ENCODE measurements at regions not wholly inside any gene's neighbourhood (a gene's known extent, or its start where the extent isn't known, plus 50 kb on each side); places are given as distances from the start of the nearest gene placed in this dataset.
"Not testable (repeated sequence)": the region's sequence is repeated elsewhere in the genome, so short reads cannot be mapped to it uniquely, and the experiment has no call there.

GRCh38 chr2:52365946-52366345 lies 1334.0 kb upstream of the NRXN1 start:
- Histone ChIP-seq H3K4me1 (ENCODE audit: control insufficient read depth, insufficient read depth, low read length) (no peaks in the 10 kb centered on the region), H3K27ac (ENCODE audit: low read length) (no peak overlapping the region), H3K9me3 (ENCODE audit: control insufficient read depth, low read length) (no peaks in the 10 kb centered on the region), H3K27me3 (ENCODE audit: control insufficient read depth, insufficient read depth) (no peaks in the 10 kb centered on the region), H3K4me3 (ENCODE audit: low read length) (no peak overlapping the region)
- ATAC-seq (no peak), DNase-seq (no peak)
- WGBS: 79% methylated on average over 2 of the region's 2 CpGs
- intact Hi-C loops (cut with DNase I): no loop called here

DNA sequence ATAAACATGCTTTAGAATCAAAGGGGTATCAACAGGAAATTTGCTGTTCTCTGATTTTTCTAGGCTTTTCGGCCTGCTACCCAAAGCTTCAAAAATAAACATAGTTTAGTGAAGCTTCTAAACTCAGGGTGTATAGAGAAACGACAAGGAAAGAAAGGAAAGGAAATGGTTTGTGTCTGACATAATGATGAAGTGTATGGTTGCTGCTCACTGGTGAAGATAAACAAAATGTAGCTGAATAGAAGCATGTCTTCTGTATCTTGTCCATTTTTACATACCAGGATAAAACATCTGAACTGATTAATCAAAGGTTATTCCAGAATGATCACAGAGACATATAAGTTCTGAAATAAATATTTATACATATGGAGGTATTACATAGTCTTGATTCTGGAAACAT lies 1324.6 kb upstream of the NRXN1 start:
- Histone ChIP-seq H3K27ac (ENCODE audit: low read length) (no peak overlapping the region), H3K4me3 (ENCODE audit: low read length) (no peak overlapping the region), H3K27me3 (ENCODE audit: control insufficient read depth, insufficient read depth) (no peaks in the 10 kb centered on the region), H3K4me1 (ENCODE audit: control insufficient read depth, insufficient read depth, low read length) (no peaks in the 10 kb centered on the region), H3K9me3 (ENCODE audit: control insufficient read depth, low read length) (no peaks in the 10 kb centered on the region)
- 28% methylated on average over 2 of the region's 2 CpGs for WGBS
- DNase-seq (no peak), ATAC-seq (no peak)
- intact Hi-C loops (cut with DNase I): no loop called here

DNA sequence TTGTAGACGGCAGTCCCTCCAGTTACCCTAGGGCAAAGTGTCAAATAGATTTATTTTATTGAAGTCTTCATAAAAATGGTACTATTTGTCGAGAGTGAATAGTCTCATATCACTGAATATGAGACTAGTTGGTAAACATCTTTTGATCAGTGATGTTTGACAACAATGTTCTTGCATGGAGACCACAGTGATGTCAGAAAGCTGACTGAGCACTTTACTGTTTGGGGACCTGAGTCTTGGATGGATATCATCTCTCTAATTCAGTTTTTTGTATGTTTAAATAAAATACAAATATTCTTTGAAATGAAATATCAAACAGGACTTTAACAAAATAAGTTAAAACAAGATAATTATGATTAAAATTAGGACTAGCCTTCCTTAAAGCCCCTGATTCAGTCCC lies 1315.4 kb upstream of the NRXN1 start:
- H3K27ac ChIP-seq (ENCODE audit: low read length): no peak overlapping the region
- intact Hi-C loops (cut with DNase I): no loop called here
- H3K4me3 ChIP-seq (ENCODE audit: low read length): no peak overlapping the region
- H3K9me3 ChIP-seq (ENCODE audit: control insufficient read depth, low read length): no peaks in the 10 kb centered on the region
- no peak for DNase-seq
- H3K4me1 ChIP-seq (ENCODE audit: control insufficient read depth, insufficient read depth, low read length): no peaks in the 10 kb centered on the region
- no peak for ATAC-seq
- 87% methylated on average over 2 of the region's 2 CpGs for WGBS
- H3K27me3 ChIP-seq (ENCODE audit: control insufficient read depth, insufficient read depth): no peaks in the 10 kb centered on the region

DNA sequence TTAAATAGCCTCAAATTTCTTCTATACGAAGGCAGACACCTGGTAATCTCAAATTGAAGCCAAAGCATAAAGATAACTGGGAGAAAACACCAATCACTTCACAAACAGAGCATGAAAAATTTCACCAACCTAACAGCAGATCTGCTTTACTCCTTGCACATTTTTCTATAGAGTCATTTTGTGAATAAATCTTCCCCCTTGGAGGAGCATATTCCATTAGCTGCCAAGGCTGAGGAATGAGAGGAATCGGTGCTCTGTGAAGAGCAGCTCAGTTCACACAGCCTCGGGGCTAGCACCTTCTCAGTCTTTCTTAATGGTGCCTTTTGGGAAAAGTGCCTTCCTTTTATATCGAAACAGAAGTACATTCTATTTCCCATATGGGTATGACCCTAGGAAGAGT lies 1313.7 kb upstream of the NRXN1 start:
- 59% methylated on average over 4 of the region's 4 CpGs for WGBS
- intact Hi-C loops (cut with DNase I): no loop called here
- H3K27ac ChIP-seq (ENCODE audit: low read length): no peak overlapping the region

DNA sequence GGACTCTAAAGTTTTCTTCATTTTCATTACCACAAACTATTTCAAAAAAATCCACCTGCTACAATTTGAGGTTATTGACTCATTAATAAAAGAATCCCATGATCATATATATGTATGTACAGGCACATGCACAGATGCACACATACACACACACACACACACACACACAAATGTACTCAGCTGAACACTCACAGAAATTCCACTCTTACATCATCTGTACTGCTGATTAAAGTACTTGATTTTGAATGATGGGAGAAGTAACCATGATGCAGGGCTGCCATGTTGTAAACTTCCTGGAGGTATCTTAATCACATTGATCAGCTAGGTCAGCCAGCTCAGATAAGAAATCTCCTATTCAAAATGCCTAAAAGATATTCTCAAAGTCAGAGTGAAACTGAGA lies 1313.2 kb upstream of the NRXN1 start:
- ATAC-seq (no peak), DNase-seq (no peak)
- H3K27me3 ChIP-seq (ENCODE audit: control insufficient read depth, insufficient read depth): no peaks in the 10 kb centered on the region
- no peak overlapping the region for H3K27ac ChIP-seq (ENCODE audit: low read length)
- no peak overlapping the region for H3K4me3 ChIP-seq (ENCODE audit: low read length)
- no peaks in the 10 kb centered on the region for H3K4me1 ChIP-seq (ENCODE audit: control insufficient read depth, insufficient read depth, low read length)
- H3K9me3 ChIP-seq (ENCODE audit: control insufficient read depth, low read length): no peaks in the 10 kb centered on the region
- intact Hi-C loops (cut with DNase I): no loop called here

More for the DNA sequence above, 1313.7 kb upstream of the NRXN1 start:
- H3K27me3 ChIP-seq (ENCODE audit: control insufficient read depth, insufficient read depth): no peaks in the 10 kb centered on the region
- H3K9me3 ChIP-seq (ENCODE audit: control insufficient read depth, low read length): no peaks in the 10 kb centered on the region
- H3K4me3 ChIP-seq (ENCODE audit: low read length): no peak overlapping the region
- no peaks in the 10 kb centered on the region for H3K4me1 ChIP-seq (ENCODE audit: control insufficient read depth, insufficient read depth, low read length)
- ATAC-seq (no peak), DNase-seq (no peak)

DNA sequence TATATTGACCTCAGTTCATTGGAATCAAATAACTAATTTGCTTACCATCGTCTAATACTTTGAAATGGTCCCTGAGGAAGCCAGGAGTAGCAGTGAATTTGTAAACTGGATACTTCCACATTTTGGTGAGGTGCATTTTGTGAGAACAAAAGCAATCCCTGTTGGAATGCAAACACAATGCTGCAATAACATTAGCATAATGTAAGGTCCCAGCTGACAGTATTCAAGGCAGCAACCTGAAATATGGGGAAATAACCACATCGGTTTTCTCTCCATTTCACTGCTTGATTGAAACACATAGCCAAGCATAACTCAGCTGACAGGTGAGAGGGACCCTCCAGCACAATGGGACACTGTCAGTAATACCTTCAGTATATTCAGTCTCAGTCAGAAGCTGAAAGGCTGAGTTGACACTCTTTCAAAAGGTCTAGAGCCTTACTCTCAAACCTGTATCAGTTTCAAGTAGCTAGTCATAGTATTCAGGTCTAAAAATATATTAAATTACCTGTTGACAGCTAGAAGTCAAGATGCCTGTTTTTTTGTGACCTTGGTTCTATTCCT lies 1311.9 kb upstream of the NRXN1 start:
- intact Hi-C loops (cut with DNase I): no loop called here
- no peak for DNase-seq
- H3K4me1 ChIP-seq (ENCODE audit: control insufficient read depth, insufficient read depth, low read length): no peaks in the 10 kb centered on the region
- H3K27me3 ChIP-seq (ENCODE audit: control insufficient read depth, insufficient read depth): no peaks in the 10 kb centered on the region
- no peak overlapping the region for H3K27ac ChIP-seq (ENCODE audit: low read length)
- ATAC-seq: no peak
- no peaks in the 10 kb centered on the region for H3K9me3 ChIP-seq (ENCODE audit: control insufficient read depth, low read length)
- WGBS: 74% methylated on average over 2 of the region's 2 CpGs
- H3K4me3 ChIP-seq (ENCODE audit: low read length): no peak overlapping the region

- Histone ChIP-seq H3K4me3 (ENCODE audit: low read length) (no peak overlapping the region), H3K27ac (ENCODE audit: low read length) (no peak overlapping the region), H3K27me3 (ENCODE audit: control insufficient read depth, insufficient read depth) (no peaks in the 10 kb centered on the region), H3K4me1 (ENCODE audit: control insufficient read depth, insufficient read depth, low read length) (no peaks in the 10 kb centered on the region), H3K9me3 (ENCODE audit: control insufficient read depth, low read length) (no peaks in the 10 kb centered on the region)
- WGBS: 65% methylated on average over 1 of the region's 1 CpG
- intact Hi-C loops (cut with DNase I): no loop called here
- DNase-seq (no peak), ATAC-seq (no peak)
These were observed 1311.1 kb upstream of the NRXN1 start for GRCh38 chr2:52343010-52343409.

DNA sequence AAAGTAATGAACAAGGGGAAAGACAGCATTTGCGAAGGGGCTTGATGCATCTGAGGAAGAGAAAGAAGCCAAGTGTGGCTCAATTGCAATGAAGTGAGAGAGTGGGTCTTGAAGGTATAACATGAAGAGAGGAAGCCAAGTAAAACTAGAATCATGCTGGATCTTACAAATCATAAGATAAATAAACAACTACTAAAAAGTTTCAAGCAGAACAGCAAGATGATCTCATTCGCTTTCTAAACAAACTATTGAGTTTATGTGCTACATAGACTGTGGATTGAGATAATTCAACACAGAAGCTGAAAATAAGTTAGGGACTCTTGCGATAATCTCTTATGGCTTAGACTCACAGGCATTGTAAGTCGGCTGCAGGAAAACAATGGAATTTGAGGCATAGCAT lies 1310.5 kb upstream of the NRXN1 start:
- H3K4me1 ChIP-seq (ENCODE audit: control insufficient read depth, insufficient read depth, low read length): no peaks in the 10 kb centered on the region
- intact Hi-C loops (cut with DNase I): no loop called here
- WGBS: 87% methylated on average over 4 of the region's 4 CpGs
- ATAC-seq (no peak), DNase-seq (no peak)
- H3K27me3 ChIP-seq (ENCODE audit: control insufficient read depth, insufficient read depth): no peaks in the 10 kb centered on the region
- H3K9me3 ChIP-seq (ENCODE audit: control insufficient read depth, low read length): no peaks in the 10 kb centered on the region
- H3K4me3 ChIP-seq (ENCODE audit: low read length): no peak overlapping the region
- H3K27ac ChIP-seq (ENCODE audit: low read length): no peak overlapping the region

DNA sequence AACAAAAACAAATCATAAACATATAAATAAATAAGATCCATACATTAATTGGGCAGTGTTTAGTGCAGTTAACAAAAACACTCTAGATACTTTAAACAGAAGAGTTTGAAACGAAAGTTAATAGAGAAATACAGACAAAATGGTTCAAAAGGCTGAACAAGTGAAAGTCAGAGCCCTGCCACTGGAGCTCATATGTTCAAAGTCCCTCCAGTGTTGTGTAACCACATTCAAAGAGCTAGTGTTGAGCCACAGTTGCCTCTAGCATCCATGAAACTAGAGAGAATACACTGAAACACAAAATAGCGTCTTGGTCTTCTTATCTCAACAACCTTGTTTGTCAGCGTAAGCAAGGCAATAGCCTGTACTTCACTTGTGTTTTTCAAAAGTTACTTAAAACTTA lies 1309.8 kb upstream of the NRXN1 start:
- Histone ChIP-seq H3K27ac (ENCODE audit: low read length) (no peak overlapping the region), H3K4me1 (ENCODE audit: control insufficient read depth, insufficient read depth, low read length) (no peaks in the 10 kb centered on the region), H3K27me3 (ENCODE audit: control insufficient read depth, insufficient read depth) (no peaks in the 10 kb centered on the region), H3K4me3 (ENCODE audit: low read length) (no peak overlapping the region), H3K9me3 (ENCODE audit: control insufficient read depth, low read length) (no peaks in the 10 kb centered on the region)
- intact Hi-C loops (cut with DNase I): no loop called here
- ATAC-seq: no peak
- no peak for DNase-seq
- 87% methylated on average over 3 of the region's 3 CpGs for WGBS

- DNase-seq (no peak), ATAC-seq (no peak)
- Histone ChIP-seq H3K4me1 (ENCODE audit: control insufficient read depth, insufficient read depth, low read length) (no peaks in the 10 kb centered on the region), H3K27me3 (ENCODE audit: control insufficient read depth, insufficient read depth) (no peaks in the 10 kb centered on the region), H3K27ac (ENCODE audit: low read length) (no peak overlapping the region), H3K4me3 (ENCODE audit: low read length) (no peak overlapping the region), H3K9me3 (ENCODE audit: control insufficient read depth, low read length) (no peaks in the 10 kb centered on the region)
- intact Hi-C loops (cut with DNase I): no loop called here
- 25% methylated on average over 1 of the region's 1 CpG for WGBS
These were observed 1308.2 kb upstream of the NRXN1 start for GRCh38 chr2:52340171-52340570.

GRCh38 chr2:52337786-52338185 lies 1305.9 kb upstream of the NRXN1 start:
- H3K9me3 ChIP-seq (ENCODE audit: control insufficient read depth, low read length); H3K4me1 ChIP-seq (ENCODE audit: control insufficient read depth, insufficient read depth, low read length); ATAC-seq; DNase-seq; intact Hi-C loops (cut with DNase I); H3K27ac ChIP-seq (ENCODE audit: low read length); H3K4me3 ChIP-seq (ENCODE audit: low read length); H3K27me3 ChIP-seq (ENCODE audit: control insufficient read depth, insufficient read depth): not testable (repeated sequence)
- WGBS: 83% methylated on average over 7 of the region's 7 CpGs

DNA sequence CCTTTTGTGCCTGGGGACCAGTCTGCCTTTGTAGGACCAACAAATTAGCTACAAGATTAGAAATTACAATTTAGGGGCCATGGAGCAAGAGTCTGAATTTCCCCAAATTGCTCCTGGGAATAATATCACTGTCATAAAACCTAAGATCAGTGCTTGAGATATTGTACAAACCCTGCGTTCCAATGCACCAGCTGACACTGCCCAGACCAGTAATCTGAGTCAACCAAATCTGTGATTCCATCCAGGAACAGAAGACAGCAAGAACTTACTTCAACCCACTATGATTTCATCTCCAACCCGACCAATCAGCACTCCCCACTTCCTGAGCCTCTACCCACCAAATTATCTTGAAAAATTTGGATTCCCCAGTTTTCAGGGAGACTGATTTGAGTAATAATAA lies 1305.0 kb upstream of the NRXN1 start:
- intact Hi-C loops (cut with DNase I): no loop called here
- H3K27ac ChIP-seq (ENCODE audit: low read length): no peak overlapping the region
- WGBS: 67% methylated on average over 2 of the region's 2 CpGs
- H3K27me3 ChIP-seq (ENCODE audit: control insufficient read depth, insufficient read depth): no peaks in the 10 kb centered on the region
- no peak for ATAC-seq
- no peaks in the 10 kb centered on the region for H3K9me3 ChIP-seq (ENCODE audit: control insufficient read depth, low read length)
- H3K4me3 ChIP-seq (ENCODE audit: low read length): no peak overlapping the region
- no peak for DNase-seq
- no peaks in the 10 kb centered on the region for H3K4me1 ChIP-seq (ENCODE audit: control insufficient read depth, insufficient read depth, low read length)
